EH (cell line): ENCODE measurements at regions not wholly inside any gene's neighbourhood (a gene's known extent, or its start where the extent isn't known, plus 50 kb on each side); places are given as distances from the start of the nearest gene placed in this dataset.
"Not testable (repeated sequence)": the region's sequence is repeated elsewhere in the genome, so short reads cannot be mapped to it uniquely, and the experiment has no call there.

ENCODE experiments used
- DNase-seq: peaks from one replicate; pipeline ENCODE4 v3.0.0-alpha.2; 2015; ENCODE audit warnings: low read depth

GRCh38 chr4:81723019-81723884, 251.5 kb upstream of the RASGEF1B start:
- DNase-seq, result no peak

- no peak for DNase-seq
Measured at GRCh38 chr4:81722290-81722851, 250.7 kb upstream of the RASGEF1B start.

- no peak for DNase-seq
Measured at GRCh38 chr4:81715757-81716156, 244.1 kb upstream of the RASGEF1B start.

- DNase-seq, result not testable (repeated sequence)
Measured at GRCh38 chr4:81715357-81715756, 243.7 kb upstream of the RASGEF1B start.

- no peak for DNase-seq
Measured at GRCh38 chr4:81714291-81714690, 242.6 kb upstream of the RASGEF1B start.

- DNase-seq, result no peak
Measured at GRCh38 chr4:81712714-81713113, 241.0 kb upstream of the RASGEF1B start.

GRCh38 chr4:81704461-81704860, 232.8 kb upstream of the RASGEF1B start:
- no peak for DNase-seq

GRCh38 chr4:81700189-81700588, 228.5 kb upstream of the RASGEF1B start:
- no peak for DNase-seq

- no peak for DNase-seq
Measured at GRCh38 chr4:81698538-81699296, 227.0 kb upstream of the RASGEF1B start.

- DNase-seq, result no peak
Measured at GRCh38 chr4:81694176-81694913, 222.6 kb upstream of the RASGEF1B start.

- DNase-seq, result no peak
Measured at GRCh38 chr4:81690871-81691270, 219.2 kb upstream of the RASGEF1B start.

GRCh38 chr4:81688085-81688484, 216.4 kb upstream of the RASGEF1B start:
- DNase-seq, result no peak

GRCh38 chr4:81687471-81687870, 215.8 kb upstream of the RASGEF1B start:
- DNase-seq, result no peak

- DNase-seq, result no peak
Measured at GRCh38 chr4:81685104-81685503, 213.4 kb upstream of the RASGEF1B start.

- no peak for DNase-seq
Measured at GRCh38 chr4:81684352-81684751, 212.6 kb upstream of the RASGEF1B start.

- DNase-seq, result no peak
Measured at GRCh38 chr4:81682492-81682891, 210.8 kb upstream of the RASGEF1B start.

GRCh38 chr4:81679315-81679714, 207.6 kb upstream of the RASGEF1B start:
- DNase-seq, result no peak

GRCh38 chr4:81678801-81679200, 207.1 kb upstream of the RASGEF1B start:
- DNase-seq, result no peak

GRCh38 chr4:81676537-81676936, 204.8 kb upstream of the RASGEF1B start:
- DNase-seq, result no peak

GRCh38 chr4:81675791-81676393, 204.2 kb upstream of the RASGEF1B start:
- no peak for DNase-seq

GRCh38 chr4:81673961-81674360, 202.3 kb upstream of the RASGEF1B start:
- DNase-seq, result no peak

- not testable (repeated sequence) for DNase-seq
Measured at GRCh38 chr4:81668328-81668727, 196.6 kb upstream of the RASGEF1B start.
